ENCODE measurements at regions not wholly inside any gene's neighbourhood (a gene's known extent, or its start where the extent isn't known, plus 50 kb on each side); places are given as distances from the start of the nearest gene placed in this dataset.

- FAIRE-seq (no peak), DNase-seq (ENCODE audit: insufficient read length) (no peak)
- TF ChIP-seq TAF1 (IDR thresholded peaks at IDR 0.05; ENCODE audit: borderline replicate concordance, low read depth, low read length) (no peak), POLR2AphosphoS5 (IDR thresholded peaks at IDR 0.05; ENCODE audit: low read depth, low read length) (no peak), POLR2A (IDR thresholded peaks at IDR 0.05; ENCODE audit: low read depth, low read length) (no peak)
Observed at GRCh38 chr14:76669770-76670169, 91.5 kb upstream of the VASH1 start.

- DNase-seq (ENCODE audit: insufficient read length) (no peak), FAIRE-seq (no peak)
- TF ChIP-seq POLR2A (IDR thresholded peaks at IDR 0.05; ENCODE audit: low read depth, low read length): no peak
- no peak for TF ChIP-seq POLR2AphosphoS5 (IDR thresholded peaks at IDR 0.05; ENCODE audit: low read depth, low read length)
- TF ChIP-seq TAF1 (IDR thresholded peaks at IDR 0.05; ENCODE audit: borderline replicate concordance, low read depth, low read length): no peak
Observed at GRCh38 chr14:76672123-76672522, 89.1 kb upstream of the VASH1 start.

GRCh38 chr14:76673261-76673660 lies 88.0 kb upstream of the VASH1 start:
- DNase-seq (ENCODE audit: insufficient read length) (no peak), FAIRE-seq (no peak)
- TF ChIP-seq POLR2A (IDR thresholded peaks at IDR 0.05; ENCODE audit: low read depth, low read length) (no peak), POLR2AphosphoS5 (IDR thresholded peaks at IDR 0.05; ENCODE audit: low read depth, low read length) (no peak), TAF1 (IDR thresholded peaks at IDR 0.05; ENCODE audit: borderline replicate concordance, low read depth, low read length) (no peak)

DNA sequence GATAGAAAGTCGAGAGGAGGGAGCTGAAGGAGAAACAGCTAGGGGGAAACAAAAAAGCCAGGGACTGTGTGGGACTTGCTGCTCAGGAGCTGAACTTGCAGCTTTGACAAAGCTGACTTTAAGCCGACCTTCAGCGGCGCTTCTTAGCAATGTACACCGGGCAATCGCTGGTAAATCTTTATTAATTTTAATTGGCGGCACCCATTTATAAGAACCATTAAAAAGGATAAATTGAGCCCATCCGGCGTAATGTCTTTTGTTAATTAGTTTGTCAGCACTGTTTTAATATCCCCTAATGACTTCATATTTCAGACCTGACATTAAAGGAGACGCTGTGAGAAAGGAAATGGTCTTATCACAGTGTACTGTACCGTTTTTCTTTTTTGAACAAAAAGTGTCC lies 86.2 kb upstream of the VASH1 start:
- no peak for FAIRE-seq
- DNase-seq (ENCODE audit: insufficient read length): no peak
- no peak for TF ChIP-seq POLR2A (IDR thresholded peaks at IDR 0.05; ENCODE audit: low read depth, low read length)
- no peak for TF ChIP-seq POLR2AphosphoS5 (IDR thresholded peaks at IDR 0.05; ENCODE audit: low read depth, low read length)
- no peak for TF ChIP-seq TAF1 (IDR thresholded peaks at IDR 0.05; ENCODE audit: borderline replicate concordance, low read depth, low read length)

GRCh38 chr14:76676539-76676938 lies 84.7 kb upstream of the VASH1 start:
- DNase-seq (ENCODE audit: insufficient read length) (no peak), FAIRE-seq (no peak)
- TF ChIP-seq POLR2A (IDR thresholded peaks at IDR 0.05; ENCODE audit: low read depth, low read length) (no peak), POLR2AphosphoS5 (IDR thresholded peaks at IDR 0.05; ENCODE audit: low read depth, low read length) (no peak), TAF1 (IDR thresholded peaks at IDR 0.05; ENCODE audit: borderline replicate concordance, low read depth, low read length) (no peak)

- DNase-seq (ENCODE audit: insufficient read length): no peak
- TF ChIP-seq POLR2A (IDR thresholded peaks at IDR 0.05; ENCODE audit: low read depth, low read length) (no peak), TAF1 (IDR thresholded peaks at IDR 0.05; ENCODE audit: borderline replicate concordance, low read depth, low read length) (no peak), POLR2AphosphoS5 (IDR thresholded peaks at IDR 0.05; ENCODE audit: low read depth, low read length) (no peak)
- FAIRE-seq: no peak
Observed at GRCh38 chr14:76677534-76678145, 83.6 kb upstream of the VASH1 start.

DNA sequence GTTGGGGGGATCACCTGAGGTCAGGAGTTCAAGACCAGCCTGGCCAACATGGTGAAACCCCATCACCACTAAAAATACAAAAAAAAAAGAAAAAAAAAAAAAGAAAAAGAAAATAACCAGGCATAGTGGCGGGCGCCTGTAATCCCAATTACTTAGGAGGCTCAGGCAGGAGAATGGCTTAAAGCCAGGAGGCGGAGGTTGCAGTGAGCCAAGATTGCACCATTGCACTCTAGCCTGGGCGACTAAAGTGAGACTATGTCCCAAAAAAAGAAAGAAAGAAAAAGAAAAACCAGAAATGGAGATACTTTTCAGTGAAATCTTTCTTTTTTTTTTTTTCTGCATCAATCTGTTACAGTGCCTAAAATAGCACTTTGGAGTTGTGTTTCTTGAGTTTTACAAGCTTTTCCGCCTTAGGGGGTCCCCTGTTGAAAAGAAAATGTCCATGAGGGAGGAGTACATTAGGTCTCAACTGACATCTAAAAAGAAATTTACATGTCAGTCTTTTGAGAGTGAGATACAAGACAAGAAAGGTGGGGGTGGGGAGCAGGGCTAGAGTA lies 82.9 kb upstream of the VASH1 start:
- FAIRE-seq: no peak
- TF ChIP-seq POLR2A (IDR thresholded peaks at IDR 0.05; ENCODE audit: low read depth, low read length): no peak
- TF ChIP-seq POLR2AphosphoS5 (IDR thresholded peaks at IDR 0.05; ENCODE audit: low read depth, low read length): no peak
- TF ChIP-seq TAF1 (IDR thresholded peaks at IDR 0.05; ENCODE audit: borderline replicate concordance, low read depth, low read length): no peak

DNA sequence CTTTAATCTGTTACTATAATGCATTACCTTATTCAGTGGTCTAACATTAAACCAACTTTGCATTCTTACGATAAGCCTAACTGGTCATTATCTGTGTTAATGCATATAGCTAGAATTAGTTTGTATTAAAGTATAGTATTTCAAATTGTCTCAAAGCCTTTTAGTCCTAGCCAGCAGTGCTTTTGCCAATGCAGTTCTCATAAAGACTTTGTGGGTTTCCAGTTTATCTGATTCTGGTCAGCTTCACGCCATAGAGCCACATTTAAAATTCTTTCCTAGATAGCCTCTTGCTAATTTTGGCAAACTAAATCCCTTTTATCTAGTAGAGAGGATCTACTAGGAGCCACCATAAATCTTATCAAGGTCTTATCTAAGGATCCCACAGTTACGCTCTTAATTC lies 78.9 kb upstream of the VASH1 start:
- DNase-seq (ENCODE audit: insufficient read length) (no peak), FAIRE-seq (no peak)
- no peak for TF ChIP-seq POLR2AphosphoS5 (IDR thresholded peaks at IDR 0.05; ENCODE audit: low read depth, low read length)
- TF ChIP-seq POLR2A (IDR thresholded peaks at IDR 0.05; ENCODE audit: low read depth, low read length): no peak
- TF ChIP-seq TAF1 (IDR thresholded peaks at IDR 0.05; ENCODE audit: borderline replicate concordance, low read depth, low read length): no peak

More for the DNA sequence above, 82.9 kb upstream of the VASH1 start:
- no peak for DNase-seq (ENCODE audit: insufficient read length)

DNA sequence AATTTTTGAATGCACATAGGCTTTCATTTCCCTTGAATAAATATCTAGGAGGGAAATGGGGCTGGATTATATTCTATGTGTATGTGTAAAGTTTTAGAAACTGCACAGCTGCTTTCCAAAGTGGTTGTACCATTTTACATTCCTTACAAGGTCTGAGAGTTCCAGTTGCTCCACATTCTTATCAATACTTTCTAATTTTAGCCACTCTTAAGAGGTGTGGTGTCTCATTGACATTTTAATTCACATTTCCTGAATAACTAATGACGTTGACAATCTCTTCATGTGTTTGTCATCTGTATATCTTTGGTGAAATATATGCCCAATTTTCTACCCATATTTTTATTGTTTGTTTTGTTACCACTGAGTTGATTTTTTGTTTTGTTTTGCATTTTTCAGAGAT lies 74.6 kb upstream of the VASH1 start:
- TF ChIP-seq TAF1 (IDR thresholded peaks at IDR 0.05; ENCODE audit: borderline replicate concordance, low read depth, low read length) (no peak), POLR2A (IDR thresholded peaks at IDR 0.05; ENCODE audit: low read depth, low read length) (no peak), POLR2AphosphoS5 (IDR thresholded peaks at IDR 0.05; ENCODE audit: low read depth, low read length) (no peak)
- no peak for FAIRE-seq
- DNase-seq (ENCODE audit: insufficient read length): no peak

DNA sequence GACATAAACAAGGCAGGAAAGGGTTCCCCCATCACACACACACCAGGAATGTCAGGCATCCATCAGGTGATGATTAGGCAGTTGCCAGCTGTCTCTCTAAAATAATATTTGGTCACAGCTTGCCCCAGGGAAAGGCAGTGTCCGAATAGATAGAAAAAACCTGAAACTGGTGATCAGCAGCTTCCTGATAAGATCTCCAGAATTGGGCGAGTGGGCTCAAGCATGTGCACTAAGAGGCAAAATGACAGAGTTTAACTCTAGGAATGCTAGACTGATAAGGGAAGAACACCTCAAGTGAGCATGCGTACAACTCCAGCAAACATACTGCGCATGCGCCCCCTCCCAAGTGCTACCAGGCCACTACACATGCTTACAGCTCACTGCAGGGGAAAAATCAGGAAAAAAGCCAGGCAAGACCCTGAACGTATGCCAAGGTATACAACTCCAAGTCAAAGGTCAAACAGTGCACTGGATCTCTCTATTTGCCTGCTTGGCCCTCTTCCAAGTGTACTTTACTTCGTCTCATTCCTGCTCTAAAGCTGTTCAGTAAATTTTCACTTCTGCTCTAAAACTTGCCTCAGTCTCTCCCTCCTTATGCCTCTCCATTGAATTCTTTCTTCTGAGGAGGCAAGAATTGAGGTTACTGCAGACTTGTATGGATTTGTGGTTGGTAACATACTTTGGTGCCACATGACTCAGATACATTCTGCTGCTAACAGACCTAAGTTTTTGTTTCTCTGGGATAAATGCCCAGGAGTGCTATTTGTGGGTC lies 73.5 kb upstream of the VASH1 start:
- no peak for DNase-seq (ENCODE audit: insufficient read length)
- FAIRE-seq: no peak
- TF ChIP-seq POLR2A (IDR thresholded peaks at IDR 0.05; ENCODE audit: low read depth, low read length) (no peak), TAF1 (IDR thresholded peaks at IDR 0.05; ENCODE audit: borderline replicate concordance, low read depth, low read length) (no peak), POLR2AphosphoS5 (IDR thresholded peaks at IDR 0.05; ENCODE audit: low read depth, low read length) (no peak)

- no peak for DNase-seq (ENCODE audit: insufficient read length)
- TF ChIP-seq POLR2AphosphoS5 (IDR thresholded peaks at IDR 0.05; ENCODE audit: low read depth, low read length): no peak
- TF ChIP-seq POLR2A (IDR thresholded peaks at IDR 0.05; ENCODE audit: low read depth, low read length): no peak
- no peak for TF ChIP-seq TAF1 (IDR thresholded peaks at IDR 0.05; ENCODE audit: borderline replicate concordance, low read depth, low read length)
- no peak for FAIRE-seq
Observed at GRCh38 chr14:76688383-76688671, 72.9 kb upstream of the VASH1 start.
